A549 (cell line): ENCODE measurements at regions not wholly inside any gene's neighbourhood (a gene's known extent, or its start where the extent isn't known, plus 50 kb on each side); places are given as distances from the start of the nearest gene placed in this dataset.

Source experiments
- ATAC-seq, 2 experiments: fragments of 200-7000 bp in 1 of 2; fragments of >200 bp in 1 of 2; cut with Nextera tagmentation in 1 of 2; cut with Tn5 transposase in 1 of 2; 3 replicates each; pipeline versions ENCODE4 v1.8.0 to v1.9.1; 2018 to 2020; ENCODE audit warnings: mild to moderate bottlenecking in 1 of 2, moderate library complexity in 1 of 2
- CTCF ChIA-PET: fragments of 300-600 bp; sonication (Branson Sonifier 250); formaldehyde crosslinking; extraction: SDS; loops from one replicate; lab custom pipeline; 2021; ENCODE audit warnings: antibody characterized with exemption, inconsistent platforms; lab: Yijun Ruan, JAX
- POLR2A ChIA-PET: fragments of 350-600 bp; formaldehyde crosslinking; extraction: SDS; loops from one replicate; lab custom pipeline; 2021; ENCODE audit warnings: antibody characterized with exemption, inconsistent platforms; lab: Yijun Ruan, JAX
- DNase-seq, 2 experiments: peaks; one replicate each; pipeline versions ENCODE4 v3.0.0 to v3.0.0-alpha.2; 2011 to 2016; ENCODE audit warnings: low read depth in 1 of 2, low spot score in 1 of 2
- FAIRE-seq: peaks from 2 replicates; lab custom pipeline; 2011; peaks lifted over from hg19 to GRCh38; lab: Jason Lieb, UNC
- H3K27ac ChIP-seq, 2 experiments: fragments of >200 bp; sonication (Bioruptor Twin); formaldehyde crosslinking; 3 replicates each; pipeline ENCODE4 v1.5.1; 2016 to 2017
- H3K4me1 ChIP-seq: fragments of >200 bp; sonication (Bioruptor Twin); formaldehyde crosslinking; 3 replicates; pipeline ENCODE4 v1.6.1; 2016
- H3K4me2 ChIP-seq: fragments of >200 bp; sonication (Bioruptor Twin); formaldehyde crosslinking; 3 replicates; pipeline ENCODE4 v1.6.1; 2016
- H3K4me3 ChIP-seq: fragments of >200 bp; sonication (Bioruptor Twin); formaldehyde crosslinking; 3 replicates; pipeline ENCODE4 v1.5.1; 2016
- H3K9me3 ChIP-seq: fragments of >200 bp; sonication (Bioruptor Twin); formaldehyde crosslinking; 3 replicates; pipeline ENCODE4 v1.6.1; 2016
- BHLHE40 ChIP-seq: IDR thresholded peaks from 2 replicates; pipeline ENCODE4 v1.6.1; 2012; ENCODE audit warnings: low read depth, low read length, inconsistent platforms
- CEBPB ChIP-seq, 2 experiments: fragments of >200 bp in 1 of 2; sonication (Bioruptor Twin) in 1 of 2; formaldehyde crosslinking in 1 of 2; IDR thresholded peaks; 2 replicates each; pipeline ENCODE4 v1.6.1; 2012 to 2016
- CHD2 ChIP-seq: fragments of 150-350 bp; IDR thresholded peaks from 2 replicates; pipeline ENCODE4 v1.6.1; 2014; ENCODE audit warnings: low read length; ENCODE audit not compliant: partially characterized antibody
- EHF ChIP-seq: fragments of 250-450 bp; sonication (Bioruptor Pico); IDR thresholded peaks from 2 replicates; pipeline ENCODE4 v1.5.0; 2020; ENCODE audit warnings: mild to moderate bottlenecking
- FOSB ChIP-seq: fragments of 250-450 bp; sonication (Bioruptor Pico); IDR thresholded peaks from 2 replicates; pipeline ENCODE4 v1.5.0; 2020; ENCODE audit warnings: mild to moderate bottlenecking, moderate library complexity
- FOXS1 ChIP-seq: fragments of 250-450 bp; sonication (Bioruptor Pico); IDR thresholded peaks from 2 replicates; pipeline ENCODE4 v1.5.0; 2020; ENCODE audit warnings: mild to moderate bottlenecking, moderate library complexity
- HEYL ChIP-seq: fragments of 250-450 bp; sonication (Bioruptor Pico); IDR thresholded peaks from 2 replicates; pipeline ENCODE4 v1.8.0; 2021; ENCODE audit warnings: mild to moderate bottlenecking, moderate library complexity
- HOXA7 ChIP-seq: fragments of 250-450 bp; sonication (Bioruptor Pico); IDR thresholded peaks from 2 replicates; pipeline ENCODE4 v1.5.0; 2020; ENCODE audit warnings: mild to moderate bottlenecking, moderate library complexity
- HOXB5 ChIP-seq: fragments of 250-450 bp; sonication (Bioruptor Pico); IDR thresholded peaks from 2 replicates; pipeline ENCODE4 v1.5.0; 2020; ENCODE audit warnings: mild to moderate bottlenecking, moderate library complexity
- JUN ChIP-seq, 2 experiments: fragments of >200 bp; sonication (Bioruptor Twin); formaldehyde crosslinking; IDR thresholded peaks; 2 replicates in 1 of 2; 3 replicates in 1 of 2; pipeline ENCODE4 v1.6.1; 2016 to 2017
- JUNB ChIP-seq: fragments of >200 bp; sonication (Bioruptor Twin); formaldehyde crosslinking; IDR thresholded peaks from 2 replicates; pipeline ENCODE4 v1.6.1; 2016
- MAFK ChIP-seq: fragments of 450-650 bp; IDR thresholded peaks from 2 replicates; pipeline ENCODE4 v1.6.1; 2014; ENCODE audit not compliant: partially characterized antibody
- MYC ChIP-seq: IDR thresholded peaks from 2 replicates; pipeline ENCODE4 v1.6.1; 2012; ENCODE audit warnings: mild to moderate bottlenecking, inconsistent platforms, low read length, improper control_type of control experiment, borderline replicate concordance
- NFE2L2 ChIP-seq: fragments of 150-350 bp; conservative IDR thresholded peaks from 2 replicates; pipeline ENCODE4 v1.6.1; 2014; ENCODE audit warnings: low read length
- POLR2A ChIP-seq: IDR thresholded peaks from 2 replicates; pipeline ENCODE4 v1.6.1; 2012; ENCODE audit warnings: mild to moderate bottlenecking, low read length
- POLR2AphosphoS2 ChIP-seq: conservative IDR thresholded peaks from 2 replicates; pipeline ENCODE4 v1.6.1; 2012; ENCODE audit warnings: low read length, improper control_type of control experiment, inconsistent platforms
- RARB ChIP-seq: fragments of 250-450 bp; sonication (Bioruptor Pico); IDR thresholded peaks from 2 replicates; pipeline ENCODE4 v1.8.0; 2021; ENCODE audit warnings: mild to moderate bottlenecking, moderate library complexity
- RCOR1 ChIP-seq: fragments of 150-350 bp; IDR thresholded peaks from 2 replicates; pipeline ENCODE4 v1.6.1; 2014; ENCODE audit warnings: antibody characterized with exemption, low read length, low read depth
- RFX5 ChIP-seq: fragments of 450-650 bp; IDR thresholded peaks from 2 replicates; pipeline ENCODE4 v1.7.1; 2014; ENCODE audit warnings: antibody characterized with exemption, mild to moderate bottlenecking, moderate library complexity
- RNF2 ChIP-seq: fragments of 200-600 bp; sonication (generic); IDR thresholded peaks from 2 replicates; pipeline ENCODE4 v1.6.1; 2016; ENCODE audit warnings: low read depth, mild to moderate bottlenecking, antibody characterized with exemption, moderate library complexity, borderline replicate concordance
- SMC3 ChIP-seq: fragments of >200 bp; sonication (Bioruptor Twin); formaldehyde crosslinking; IDR thresholded peaks from 3 replicates; pipeline ENCODE4 v1.6.1; 2018; ENCODE audit warnings: inconsistent platforms
- TFCP2L1 ChIP-seq: fragments of 250-450 bp; sonication (Bioruptor Pico); IDR thresholded peaks from 2 replicates; pipeline ENCODE4 v1.5.0; 2021; ENCODE audit warnings: mild to moderate bottlenecking
- ZC3H11A ChIP-seq: fragments of 450-650 bp; IDR thresholded peaks from 2 replicates; pipeline ENCODE4 v1.6.1; 2014; ENCODE audit warnings: antibody characterized with exemption, mild to moderate bottlenecking
- ZFP36 ChIP-seq: fragments of 450-650 bp; IDR thresholded peaks from 2 replicates; pipeline ENCODE4 v1.6.1; 2014; ENCODE audit warnings: borderline replicate concordance; ENCODE audit not compliant: partially characterized antibody
- ZSCAN20 ChIP-seq: fragments of 250-450 bp; sonication (Bioruptor Pico); IDR thresholded peaks from 2 replicates; pipeline ENCODE4 v1.8.0; 2022; ENCODE audit warnings: mild to moderate bottlenecking, moderate library complexity
- WGBS: methylation state at CpG from one replicate; pipeline ENCODE4 v1.1.6; 2017; ENCODE audit errors: missing lambda C conversion rate; 5-methylcytosine and 5-hydroxymethylcytosine counted together
- TF ChIP-seq, protein P1 (sequence below): IDR thresholded peaks from 2 replicates; pipeline ENCODE4 v1.6.1; 2012
- TF ChIP-seq, protein P2 (sequence below): fragments of >200 bp; sonication (Bioruptor Twin); formaldehyde crosslinking; IDR thresholded peaks from 3 replicates; pipeline ENCODE4 v1.6.1; 2016
- TF ChIP-seq, protein P3 (sequence below): fragments of >200 bp; sonication (Bioruptor Twin); formaldehyde crosslinking; IDR thresholded peaks from 2 replicates; pipeline ENCODE4 v1.6.1; 2016
- TF ChIP-seq, protein P4 (sequence below): fragments of 250-450 bp; sonication (Bioruptor Pico); IDR thresholded peaks from 2 replicates; pipeline ENCODE4 v1.5.0; 2021; ENCODE audit warnings: mild to moderate bottlenecking, moderate library complexity, borderline replicate concordance

DNA sequence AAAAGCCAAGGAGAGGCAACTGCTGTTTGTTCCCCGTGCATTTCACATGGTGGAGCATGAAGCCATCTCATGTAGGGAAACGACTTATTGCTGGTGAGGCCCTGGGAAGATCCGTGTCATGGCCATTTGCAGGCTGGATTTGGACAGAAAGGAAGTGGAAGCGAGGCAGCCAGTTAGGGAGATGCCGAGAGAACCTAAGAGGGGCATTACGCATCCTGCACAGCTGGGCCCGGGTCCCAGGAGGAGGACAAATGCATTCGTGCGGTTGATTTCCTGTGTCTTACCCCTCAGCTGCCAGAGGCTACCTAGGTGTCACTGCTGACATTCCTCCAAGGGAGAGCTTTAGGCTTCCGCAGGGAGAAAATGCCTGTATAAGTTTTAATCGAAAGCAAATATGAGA is 316.2 kb upstream of the CDYL start:
- CTCF ChIA-PET: no interaction called here
- Histone ChIP-seq H3K4me1 (peaks cover 9% of the 10 kb centered on the region), H3K4me2 (no peak overlapping the region), H3K4me3 (no peak overlapping the region), H3K27ac (peak overlapping the region in 1 of 2 experiments; percentile 73; a peak in 2 of 6 replicates), H3K9me3 (no peaks in the 10 kb centered on the region)
- POLR2A ChIA-PET: no interaction called here
- whole genome bisulfite sequencing: 89% methylated on average over 11 of the region's 11 CpGs
- DNase-seq (no peak), FAIRE-seq (no peak), ATAC-seq (no peak)
- TF ChIP-seq TFCP2L1: no peak
- TF ChIP-seq JUN (IDR thresholded peaks at IDR 0.05): no peak
- no peak for TF ChIP-seq MAFK
- no peak for TF ChIP-seq POLR2A
- TF ChIP-seq HOXB5: no peak
- no peak for TF ChIP-seq HOXA7 (CRISPR knock-in tag)
- TF ChIP-seq HEYL: no peak
- no peak for TF ChIP-seq POLR2AphosphoS2

DNA sequence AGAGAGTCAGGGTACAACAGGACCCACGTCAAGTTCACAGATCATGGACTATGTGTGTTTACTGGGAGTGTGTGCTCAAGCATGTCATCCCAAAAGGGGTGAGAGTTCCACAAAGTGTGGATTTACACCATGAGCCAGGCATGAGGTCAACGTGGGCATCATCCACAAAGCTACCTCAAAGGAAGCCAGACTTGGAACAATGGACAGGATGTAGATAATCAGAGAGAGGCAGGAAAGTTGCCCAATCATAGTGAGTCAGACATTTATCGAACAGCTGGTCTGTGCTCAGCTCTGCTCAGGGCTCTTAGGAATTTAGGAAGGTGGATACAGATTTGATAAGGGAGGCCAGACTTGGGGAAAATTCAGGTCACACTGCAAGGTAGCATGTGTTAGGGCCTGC is 317.2 kb upstream of the CDYL start:
- TF ChIP-seq, protein P1, sequence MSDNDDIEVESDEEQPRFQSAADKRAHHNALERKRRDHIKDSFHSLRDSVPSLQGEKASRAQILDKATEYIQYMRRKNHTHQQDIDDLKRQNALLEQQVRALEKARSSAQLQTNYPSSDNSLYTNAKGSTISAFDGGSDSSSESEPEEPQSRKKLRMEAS: 0 out of 2 replicates have a peak, but pooled peaks have one; percentile 12
- TF ChIP-seq CEBPB (IDR thresholded peaks at IDR 0.05) (peak in 1 of 2 experiments; percentile 59; a peak in 1 of 4 replicates), CHD2 (no peak)
- 46% methylated on average over 3 of the region's 3 CpGs for WGBS
- H3K4me1 ChIP-seq: peaks cover 9% of the 10 kb centered on the region
- no peaks in the 10 kb centered on the region for H3K9me3 ChIP-seq
- FAIRE-seq (no peak), ATAC-seq (peak in 1 of 2 experiments; percentile 62; a peak in 3 of 6 replicates), DNase-seq (peak; percentile 21 to 37)
- ChIA-PET CTCF (interaction anchor here (0.6 kb wide), 1 partner anchor 26 kb away, joined by 3 read pairs; no protein-coding TSS in a partner anchor), POLR2A (no interaction called here)
- peak overlapping the region; percentile 25; the same call in 1 of the 3 replicates for H3K4me2 ChIP-seq
- H3K27ac ChIP-seq: peak overlapping the region; percentile 54 to 73
- no peak overlapping the region for H3K4me3 ChIP-seq

DNA sequence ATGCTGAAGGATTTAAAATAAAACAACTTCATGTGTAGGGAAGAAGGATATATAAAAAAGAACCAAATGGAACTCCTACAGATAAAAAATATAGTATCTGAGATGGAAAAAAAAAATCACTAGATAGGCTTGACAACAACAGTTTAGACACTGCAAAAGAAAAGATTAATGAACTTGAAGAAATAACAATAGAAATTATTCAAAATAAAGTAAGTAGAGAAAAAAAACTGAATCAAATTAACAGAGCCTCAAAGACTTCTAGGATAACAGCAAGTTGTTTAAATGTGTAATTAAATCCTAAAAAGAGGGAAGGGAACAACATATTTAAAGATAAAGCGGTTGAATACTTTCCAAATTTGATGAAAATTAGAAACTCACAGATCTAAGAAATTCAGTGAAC is 316.3 kb upstream of the ECI2 start:
- 88% methylated on average over 1 of the region's 1 CpG for WGBS
- FAIRE-seq: no peak

DNA sequence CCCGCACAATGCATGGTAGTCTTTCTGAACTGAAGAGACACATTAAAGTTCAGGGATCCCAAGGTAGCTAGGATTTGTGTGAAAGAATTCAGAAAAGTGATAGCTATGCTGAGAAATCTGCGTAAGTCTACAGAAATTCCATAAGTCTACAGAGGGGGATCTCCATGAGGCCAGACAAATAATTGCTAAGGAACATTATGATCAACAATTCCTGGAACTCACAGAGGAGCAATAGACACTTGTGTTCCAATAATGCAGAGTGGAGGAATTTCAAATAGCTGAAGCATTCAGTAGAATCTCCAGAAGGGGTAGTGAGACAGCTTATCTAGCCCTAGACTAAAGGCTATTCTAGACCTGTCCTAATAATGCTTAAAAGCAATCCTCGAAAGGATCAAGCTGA is 315.7 kb upstream of the ECI2 start:
- no peak overlapping the region for H3K4me2 ChIP-seq
- TF ChIP-seq ZSCAN20 (CRISPR knock-in tag): no peak
- no peak for TF ChIP-seq BHLHE40
- TF ChIP-seq EHF (CRISPR knock-in tag): no peak
- no peak for TF ChIP-seq RNF2
- TF ChIP-seq ZC3H11A: no peak
- TF ChIP-seq MYC: no peak
- no peak for TF ChIP-seq HOXA7 (CRISPR knock-in tag)
- TF ChIP-seq, protein P2, sequence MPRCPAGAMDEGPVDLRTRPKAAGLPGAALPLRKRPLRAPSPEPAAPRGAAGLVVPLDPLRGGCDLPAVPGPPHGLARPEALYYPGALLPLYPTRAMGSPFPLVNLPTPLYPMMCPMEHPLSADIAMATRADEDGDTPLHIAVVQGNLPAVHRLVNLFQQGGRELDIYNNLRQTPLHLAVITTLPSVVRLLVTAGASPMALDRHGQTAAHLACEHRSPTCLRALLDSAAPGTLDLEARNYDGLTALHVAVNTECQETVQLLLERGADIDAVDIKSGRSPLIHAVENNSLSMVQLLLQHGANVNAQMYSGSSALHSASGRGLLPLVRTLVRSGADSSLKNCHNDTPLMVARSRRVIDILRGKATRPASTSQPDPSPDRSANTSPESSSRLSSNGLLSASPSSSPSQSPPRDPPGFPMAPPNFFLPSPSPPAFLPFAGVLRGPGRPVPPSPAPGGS: no peak
- TF ChIP-seq, protein P3, sequence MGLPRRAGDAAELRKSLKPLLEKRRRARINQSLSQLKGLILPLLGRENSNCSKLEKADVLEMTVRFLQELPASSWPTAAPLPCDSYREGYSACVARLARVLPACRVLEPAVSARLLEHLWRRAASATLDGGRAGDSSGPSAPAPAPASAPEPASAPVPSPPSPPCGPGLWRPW: no peak
- TF ChIP-seq CHD2: no peak
- no peak for TF ChIP-seq FOSB
- no peak for TF ChIP-seq NFE2L2
- TF ChIP-seq RCOR1: no peak
- TF ChIP-seq RFX5: no peak
- TF ChIP-seq RARB (CRISPR knock-in tag): no peak
- no peak for TF ChIP-seq JUNB
- H3K9me3 ChIP-seq: peaks cover 11% of the 10 kb centered on the region; the same call in 1 of the 3 replicates
- POLR2A ChIA-PET: no interaction called here
- no peaks in the 10 kb centered on the region for H3K4me1 ChIP-seq
- WGBS: 62% methylated on average over 3 of the region's 3 CpGs
- no peak for ATAC-seq
- CTCF ChIA-PET: no interaction called here
- no peak for DNase-seq
- no peak overlapping the region for H3K27ac ChIP-seq
- no peak overlapping the region for H3K4me3 ChIP-seq
- FAIRE-seq: no peak

More for the DNA sequence above, 316.3 kb upstream of the ECI2 start:
- DNase-seq (no peak), ATAC-seq (no peak)
- H3K4me2 ChIP-seq: no peak overlapping the region
- ChIA-PET POLR2A (no interaction called here), CTCF (no interaction called here)
- H3K4me1 ChIP-seq: no peaks in the 10 kb centered on the region
- no peak overlapping the region for H3K4me3 ChIP-seq
- no peak overlapping the region for H3K27ac ChIP-seq
- TF ChIP-seq JUN (IDR thresholded peaks at IDR 0.05) (no peak), ZFP36 (no peak), FOXS1 (no peak), SMC3 (no peak), TFCP2L1 (no peak)
- TF ChIP-seq, protein P4, sequence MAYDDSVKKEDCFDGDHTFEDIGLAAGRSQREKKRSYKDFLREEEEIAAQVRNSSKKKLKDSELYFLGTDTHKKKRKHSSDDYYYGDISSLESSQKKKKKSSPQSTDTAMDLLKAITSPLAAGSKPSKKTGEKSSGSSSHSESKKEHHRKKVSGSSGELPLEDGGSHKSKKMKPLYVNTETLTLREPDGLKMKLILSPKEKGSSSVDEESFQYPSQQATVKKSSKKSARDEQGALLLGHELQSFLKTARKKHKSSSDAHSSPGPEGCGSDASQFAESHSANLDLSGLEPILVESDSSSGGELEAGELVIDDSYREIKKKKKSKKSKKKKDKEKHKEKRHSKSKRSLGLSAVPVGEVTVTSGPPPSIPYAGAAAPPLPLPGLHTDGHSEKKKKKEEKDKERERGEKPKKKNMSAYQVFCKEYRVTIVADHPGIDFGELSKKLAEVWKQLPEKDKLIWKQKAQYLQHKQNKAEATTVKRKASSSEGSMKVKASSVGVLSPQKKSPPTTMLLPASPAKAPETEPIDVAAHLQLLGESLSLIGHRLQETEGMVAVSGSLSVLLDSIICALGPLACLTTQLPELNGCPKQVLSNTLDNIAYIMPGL (CRISPR knock-in tag): no peak
- peaks cover 11% of the 10 kb centered on the region; the same call in 1 of the 3 replicates for H3K9me3 ChIP-seq
